HG03159 (cell line): ENCODE measurements at regions not wholly inside any gene's neighbourhood (a gene's known extent, or its start where the extent isn't known, plus 50 kb on each side); places are given as distances from the start of the nearest gene placed in this dataset.

Experiments used
- ATAC-seq: cut with Tn5 transposase; IDR thresholded peaks from one replicate; pipeline ENCODE4 v1.9.1; 2021; ENCODE audit warnings: mild to moderate bottlenecking, moderate library complexity; ENCODE audit not compliant: unreplicated experiment

DNA sequence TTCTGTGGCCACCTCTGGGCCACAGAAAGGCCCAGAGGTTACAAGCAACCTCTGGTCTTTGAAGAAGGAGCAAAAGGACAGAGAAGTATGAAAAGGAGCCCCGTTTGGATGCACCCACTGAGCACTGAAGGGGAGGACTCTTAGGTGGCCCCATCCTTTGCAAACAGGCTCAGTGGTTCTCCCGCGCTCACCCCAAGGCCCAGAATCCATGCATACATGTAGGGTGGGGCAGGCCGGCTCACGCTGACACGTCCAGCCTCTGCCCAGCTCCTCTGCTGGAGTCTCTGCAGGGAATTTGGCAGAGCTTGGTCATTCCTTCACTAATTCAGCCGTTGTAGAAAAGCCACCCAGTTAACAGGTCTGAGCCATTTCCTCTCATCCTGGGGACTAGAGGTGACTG is 61.3 kb upstream of the AJAP1 start:
- ATAC-seq = no peak

DNA sequence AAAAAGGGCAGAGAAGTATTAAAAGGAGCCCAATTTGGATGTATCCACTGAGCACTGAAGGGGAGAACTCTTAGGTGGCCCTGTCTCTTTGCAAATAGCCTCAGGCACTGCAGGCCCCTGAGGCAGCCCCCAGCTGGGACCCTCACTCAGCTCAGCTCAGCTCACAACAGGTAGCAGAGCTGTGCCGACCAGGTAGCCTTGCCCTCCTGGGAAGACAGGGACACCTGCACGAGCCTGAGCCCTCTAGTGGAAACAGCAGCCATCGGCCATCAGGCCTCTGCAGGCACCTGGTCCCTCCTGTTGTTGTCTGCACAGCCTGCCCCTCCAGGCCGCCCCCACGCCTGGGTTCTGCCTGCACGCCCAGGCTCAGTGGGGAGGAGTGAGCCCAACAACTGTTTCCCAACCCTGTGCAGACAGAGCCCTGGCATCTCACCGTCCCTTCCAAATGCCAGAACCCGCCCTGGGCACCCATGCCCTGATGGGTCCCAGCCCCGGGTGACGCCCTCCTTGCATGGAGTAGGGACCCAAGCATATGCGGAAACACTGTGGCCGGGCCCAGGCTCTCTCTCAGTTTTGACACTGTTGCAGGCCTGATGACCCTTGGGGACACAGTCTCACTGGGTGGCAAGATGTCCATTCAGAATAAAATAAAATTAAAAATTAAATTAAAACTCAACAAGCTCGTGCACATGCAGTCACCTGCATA is 60.0 kb upstream of the AJAP1 start:
- ATAC-seq = no peak

DNA sequence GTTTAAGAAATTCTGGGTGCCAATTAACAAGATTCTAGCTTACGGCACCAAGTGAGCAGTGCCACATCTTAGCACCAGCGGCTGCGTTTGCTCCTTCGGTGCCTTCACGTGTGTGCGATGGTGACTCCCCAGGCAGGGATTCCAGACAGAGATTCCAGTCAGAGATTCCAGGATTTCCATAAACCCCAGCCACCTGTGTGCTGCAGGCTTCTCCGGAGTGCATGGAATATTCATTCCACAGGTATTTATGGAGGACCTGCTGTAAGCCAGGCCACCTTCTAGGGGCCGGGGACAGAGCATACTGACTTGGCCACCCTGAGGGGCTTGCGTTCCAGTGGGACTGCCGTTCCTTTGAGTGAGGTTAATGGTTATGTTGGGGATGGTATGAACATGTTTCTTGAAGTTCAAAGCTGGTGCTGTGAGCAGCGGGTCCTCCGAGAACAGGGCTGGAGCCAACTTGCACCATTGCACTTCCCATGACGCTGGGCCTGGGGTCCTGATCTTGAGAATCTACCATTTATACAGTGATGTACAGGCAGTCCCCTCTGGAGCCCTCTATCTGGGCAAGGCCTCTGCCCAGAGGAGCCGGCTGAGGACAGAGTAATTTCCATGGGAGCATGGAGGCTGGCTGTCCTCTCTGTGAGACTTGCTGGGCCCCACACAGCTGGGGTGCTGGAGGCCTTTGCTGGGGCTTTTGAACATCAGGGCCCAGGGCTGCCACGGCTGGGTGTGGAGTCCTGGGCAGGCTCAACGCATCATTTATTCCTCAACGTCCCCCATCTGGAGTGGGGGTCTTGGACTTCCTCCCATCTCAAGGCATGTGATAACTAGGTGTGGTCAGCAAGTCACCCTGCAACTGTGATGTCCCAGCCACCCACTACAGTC is 58.8 kb upstream of the AJAP1 start:
- ATAC-seq = no peak

DNA sequence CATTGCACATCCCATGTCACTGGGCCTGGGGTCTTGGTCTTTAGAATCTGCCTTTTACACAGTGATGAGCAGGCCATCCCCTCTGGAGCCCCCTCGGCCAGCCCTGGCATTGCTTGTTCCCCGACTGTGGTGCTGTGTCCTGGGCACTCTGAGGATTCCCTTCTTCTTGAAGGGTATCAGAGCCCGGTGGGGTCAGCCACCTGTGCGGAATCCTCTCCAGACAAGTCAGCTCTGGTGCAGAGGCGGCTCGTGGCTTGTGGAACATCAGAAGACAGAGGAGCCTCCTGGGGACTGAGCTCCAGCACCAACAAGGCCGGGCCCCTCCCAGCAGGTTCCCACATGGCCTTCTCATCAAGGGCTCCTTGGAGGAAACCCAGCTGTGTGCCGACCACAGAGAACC is 57.9 kb upstream of the AJAP1 start:
- no peak for ATAC-seq

DNA sequence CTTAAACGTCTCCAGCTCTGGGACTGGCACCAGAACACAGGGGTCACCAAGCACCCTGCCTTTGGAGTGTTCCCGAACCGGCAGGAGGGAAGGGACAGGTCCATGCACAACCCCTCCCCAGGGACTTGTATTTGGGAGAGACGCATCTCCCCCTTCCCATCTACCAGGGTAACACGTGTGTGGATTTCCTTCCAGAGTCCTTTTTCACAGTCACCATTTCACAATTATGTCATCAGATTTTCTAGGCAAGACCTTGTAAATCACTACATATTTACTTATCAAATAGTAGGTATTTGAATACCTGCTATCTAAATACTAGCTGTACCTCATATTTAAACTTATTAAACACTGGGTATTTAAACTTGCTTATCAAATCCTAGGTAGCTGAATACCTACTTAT is 57.4 kb upstream of the AJAP1 start:
- no peak for ATAC-seq

DNA sequence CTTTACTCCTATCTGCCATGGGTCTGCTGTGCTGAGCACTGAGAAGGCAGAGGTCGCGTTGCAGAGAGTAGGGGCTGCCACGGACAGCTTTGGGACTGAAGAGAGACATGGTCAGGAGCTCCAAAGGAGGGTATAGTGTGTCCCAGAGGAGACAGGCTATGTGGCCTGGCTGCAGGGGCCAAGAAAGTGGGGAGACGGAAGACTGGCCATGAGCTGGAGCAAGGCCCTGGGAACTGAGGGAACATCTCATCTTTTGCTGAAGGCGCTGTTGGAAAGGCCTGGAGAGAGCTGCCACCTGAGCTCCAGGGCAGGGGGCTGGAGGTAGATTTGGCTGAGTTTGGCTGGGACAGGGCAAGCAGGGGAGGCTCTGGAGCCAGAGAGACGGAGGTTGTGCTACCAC is 55.8 kb upstream of the AJAP1 start:
- no peak for ATAC-seq

DNA sequence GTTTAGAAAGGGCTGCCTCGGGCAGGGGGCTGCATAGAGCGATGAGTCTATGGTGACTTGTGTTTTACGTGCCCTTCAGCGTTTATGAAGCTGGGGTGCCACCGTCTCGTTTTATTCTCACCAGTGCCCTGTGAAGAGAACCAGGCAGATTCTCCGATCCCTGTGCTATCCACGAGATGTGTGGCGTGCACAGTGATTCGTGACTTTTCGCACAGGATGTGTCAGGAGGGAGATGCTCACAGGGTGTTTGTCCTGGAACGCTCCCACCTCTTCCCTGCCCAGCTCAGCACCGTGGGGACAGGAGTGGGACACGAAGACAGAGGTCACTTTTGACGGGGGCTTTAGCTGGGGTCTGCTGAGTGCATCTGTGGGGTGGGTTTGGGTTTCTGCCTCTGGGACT is 54.9 kb upstream of the AJAP1 start:
- no peak for ATAC-seq

DNA sequence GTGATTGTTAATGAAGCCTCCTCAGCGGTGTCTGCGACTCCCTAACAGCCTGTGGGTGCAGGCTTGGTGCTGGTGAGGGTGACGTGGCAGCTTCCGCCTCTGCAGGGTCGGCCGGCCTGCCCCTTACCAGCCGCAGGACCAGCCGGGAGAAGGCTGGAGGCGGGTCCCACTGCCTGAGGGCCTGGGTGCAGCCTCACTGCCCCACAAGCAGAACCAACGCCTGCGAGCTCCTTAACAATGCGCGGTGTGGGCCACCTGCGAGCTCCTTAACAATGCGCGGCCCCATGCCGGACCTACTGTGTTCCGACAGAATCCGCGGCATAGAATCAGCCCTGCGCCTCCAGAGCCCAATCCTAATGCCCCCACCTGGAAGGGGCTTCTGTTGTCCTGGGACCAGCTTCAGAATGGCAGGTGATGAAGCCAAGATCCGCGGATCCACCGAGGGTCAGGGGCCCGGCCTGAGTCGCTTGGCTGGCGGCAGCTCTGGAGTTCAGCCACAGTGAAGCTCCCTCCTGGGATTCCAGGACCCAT is 54.4 kb upstream of the AJAP1 start:
- ATAC-seq = no peak

DNA sequence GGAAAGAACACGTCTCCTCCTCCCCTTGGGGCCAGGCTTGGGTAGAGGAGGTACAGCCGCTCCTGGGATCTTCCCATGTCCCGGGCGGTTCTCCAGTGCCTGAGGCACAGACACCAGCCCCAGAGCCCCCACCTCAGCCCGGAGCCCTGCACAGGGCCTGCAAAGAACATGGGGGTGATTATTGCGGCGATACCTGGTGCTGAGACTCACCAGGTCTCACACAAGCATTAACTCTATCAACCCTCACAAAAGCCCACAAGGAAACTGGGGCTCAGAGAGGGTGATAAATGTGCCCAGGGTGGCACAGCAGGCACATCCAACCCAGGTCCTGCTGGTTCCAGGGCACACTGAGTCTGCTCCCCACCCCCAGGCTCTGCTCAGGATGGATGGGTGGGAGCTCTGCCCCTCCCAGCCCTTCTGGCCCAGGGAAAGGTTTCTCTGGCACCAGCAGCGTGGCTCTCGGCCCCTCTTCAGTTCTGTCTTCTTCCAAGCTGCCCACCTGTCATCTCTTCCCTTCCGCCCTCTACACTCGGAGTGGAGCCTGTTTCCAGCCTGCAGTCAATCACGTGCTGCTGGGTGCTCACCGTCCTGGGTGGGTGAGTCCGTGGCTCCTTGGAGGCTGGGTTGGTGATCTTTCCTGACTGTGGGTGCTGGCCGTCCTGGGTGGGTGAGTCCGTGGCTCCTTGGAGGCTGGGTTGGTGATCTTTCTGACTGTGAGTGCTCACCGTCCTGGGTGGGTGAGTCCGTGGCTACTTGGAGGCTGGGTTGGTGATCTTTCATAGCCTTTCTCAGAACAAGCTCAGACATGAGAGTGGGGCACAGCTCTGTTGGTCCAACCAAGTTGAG is 53.6 kb upstream of the AJAP1 start:
- ATAC-seq = no peak

DNA sequence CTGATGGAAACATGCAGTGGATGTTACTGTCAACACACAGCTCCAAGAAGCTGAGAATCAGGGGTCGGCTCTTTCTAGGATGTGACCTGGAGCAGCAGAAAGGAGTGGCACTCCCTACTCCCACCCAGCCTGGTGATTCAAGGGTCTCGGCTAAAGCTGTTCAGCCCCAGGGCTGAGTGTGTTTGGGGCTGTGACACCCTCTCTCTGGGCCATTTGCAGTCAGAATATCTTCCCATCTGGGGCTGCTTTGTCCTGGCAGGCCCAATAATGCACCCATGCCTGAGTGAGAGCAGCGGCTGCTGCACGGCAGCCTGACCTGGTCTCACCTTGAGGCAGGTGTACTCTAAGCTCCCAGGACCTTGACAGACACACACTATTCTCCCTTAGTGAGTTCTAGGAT is 52.5 kb upstream of the AJAP1 start:
- ATAC-seq = no peak

DNA sequence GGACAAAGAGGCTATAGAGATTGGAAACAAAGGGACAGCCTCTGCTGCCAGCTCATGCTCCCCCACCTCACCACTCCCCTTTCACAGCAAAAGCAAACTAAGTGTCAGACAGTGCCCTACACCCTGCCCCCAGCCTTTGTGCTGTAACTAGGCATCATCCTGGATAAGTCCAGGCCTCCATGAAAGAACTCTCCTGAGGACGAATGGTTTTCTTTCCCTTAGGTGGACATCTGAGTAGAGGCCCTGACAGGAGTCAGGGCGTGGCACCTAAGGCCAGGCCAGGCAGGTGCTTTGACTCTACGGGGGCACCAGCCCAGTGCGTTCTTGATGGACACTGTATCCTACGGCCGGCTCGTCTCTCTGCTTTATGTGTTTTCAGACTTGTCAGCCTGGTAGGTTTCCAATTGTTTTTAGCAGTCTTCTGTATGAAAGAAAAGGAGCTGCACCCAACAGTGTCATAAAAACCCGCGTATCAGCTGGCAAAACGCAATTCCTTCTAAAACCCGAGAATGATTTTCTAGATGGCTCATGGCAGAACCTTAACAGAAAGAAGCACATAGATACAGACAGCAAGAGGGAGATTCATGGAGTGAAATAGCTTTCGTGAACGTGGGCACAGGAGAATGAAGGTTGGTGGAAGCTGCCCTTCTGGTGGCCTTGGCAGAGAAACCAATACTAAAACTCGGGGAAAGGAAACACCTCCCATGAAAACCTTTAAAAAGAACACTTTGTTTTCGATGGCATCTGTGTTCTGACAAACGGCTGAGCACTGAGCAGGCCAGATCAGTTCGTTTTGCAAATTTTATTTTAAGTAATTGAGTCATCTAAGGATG is 51.7 kb upstream of the AJAP1 start:
- no peak for ATAC-seq

DNA sequence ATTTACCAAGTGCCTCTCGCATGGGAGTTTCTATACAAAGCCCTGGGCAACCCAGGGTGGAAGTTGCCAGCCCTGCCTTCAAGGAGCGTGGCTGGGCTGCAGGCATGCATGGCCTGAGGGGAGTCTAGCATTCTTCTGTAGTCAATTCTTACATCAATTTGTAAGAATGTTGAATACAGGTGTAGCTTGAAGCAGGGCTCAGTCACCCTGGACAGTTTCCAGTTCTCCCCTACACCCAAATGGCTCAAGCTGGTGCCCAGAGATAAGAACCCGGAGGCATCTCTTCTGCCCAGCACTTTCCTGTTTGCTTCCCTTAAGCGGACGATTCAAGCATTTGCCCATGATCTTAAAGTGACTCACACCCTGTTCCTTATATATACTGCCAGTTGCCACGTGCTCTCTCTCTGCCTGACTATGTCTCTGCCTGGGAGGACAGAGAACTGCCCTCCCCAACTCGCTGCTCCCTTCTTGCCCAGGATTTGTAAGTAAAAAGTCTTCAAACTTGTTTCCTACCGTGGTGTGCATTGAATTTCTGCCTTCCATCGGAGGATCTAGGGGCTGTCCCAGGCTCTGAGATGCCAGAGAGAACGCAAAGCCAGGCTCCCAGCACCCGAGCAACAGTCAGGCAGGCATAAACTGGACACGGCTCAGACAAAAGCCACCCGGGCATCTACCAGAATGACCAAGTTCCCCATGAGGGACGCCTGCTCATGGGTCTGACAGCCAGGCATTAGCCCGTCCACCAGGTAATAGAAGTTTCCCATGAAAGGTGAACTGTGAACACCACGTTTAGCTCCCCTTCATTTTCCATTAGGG is 50.9 kb upstream of the AJAP1 start:
- no peak for ATAC-seq
